Body of pancreas (tissue), 4 donors: ENCODE measurements at regions not wholly inside any gene's neighbourhood (a gene's known extent, or its start where the extent isn't known, plus 50 kb on each side); places are given as distances from the start of the nearest gene placed in this dataset.
A peak's percentile ranks its signal among the peaks of the same experiment; 100 is the strongest.

Source experiments
- ATAC-seq: fragments of 150-250 bp; one replicate; pipeline ENCODE4 v1.9.1; 2016
- DNase-seq, 4 donors: peaks; one replicate each; pipeline ENCODE4 v3.0.0-alpha.2; 2019
- H3K27ac ChIP-seq, 4 donors: fragments of 200-600 bp; sonication (generic); 1 replicate in 3 of 4; 2 replicates in 1 of 4; pipeline versions ENCODE4 v1.5.1 to v1.6.1; 2016 to 2019; ENCODE audit warnings: mild to moderate bottlenecking in 1 of 4, mixed read lengths in 1 of 4, moderate library complexity in 1 of 4
- H3K27me3 ChIP-seq, 2 donors: fragments of 200-600 bp; sonication (generic); one replicate each; pipeline ENCODE4 v1.6.0; 2016; ENCODE audit warnings: mild to moderate bottlenecking in 1 of 2
- H3K36me3 ChIP-seq, 2 donors: fragments of 200-600 bp; sonication (generic); replicated peaks in 1 of 2; 2 replicates each; pipeline ENCODE4 v1.5.1; 2016; ENCODE audit warnings: low read depth in 2 of 2; ENCODE audit not compliant: insufficient read depth in 1 of 2
- H3K4me1 ChIP-seq: fragments of 200-600 bp; sonication (generic); one replicate; pipeline ENCODE4 v1.6.0; 2016
- H3K4me3 ChIP-seq, 2 donors: fragments of 200-600 bp; sonication (generic); 1 replicate in 1 of 2; 2 replicates in 1 of 2; pipeline ENCODE4 v1.5.1; 2016 to 2019
- H3K9me3 ChIP-seq, 3 donors: fragments of 200-600 bp; sonication (generic); 1 replicate in 2 of 3; 2 replicates in 1 of 3; pipeline ENCODE4 v1.5.1; 2016
- CTCF ChIP-seq, 7 experiments: fragments of 450-650 bp in 4 of 7; fragments of 200-600 bp in 3 of 7; sonication (generic) in 3 of 7; IDR thresholded peaks; one replicate each; pipeline ENCODE4 v1.5.1; 2016 to 2019; ENCODE audit warnings: antibody characterized with exemption in 7 of 7
- POLR2A ChIP-seq, 3 donors: fragments of 450-650 bp; IDR thresholded peaks; one replicate each; pipeline ENCODE4 v1.6.1; 2016; ENCODE audit warnings: antibody characterized with exemption in 3 of 3, mild to moderate bottlenecking in 2 of 3
- WGBS, 2 donors: methylation state at CpG; one replicate each; pipeline ENCODE4 v1.1.5; 2017; 5-methylcytosine and 5-hydroxymethylcytosine counted together
- intact Hi-C: fragments of 100-400 bp; cut with DNase I; formaldehyde crosslinking; loops from one replicate; pipeline ENCODE4 v1.15.1; 2023

- no peaks in the 10 kb centered on the region for H3K4me1 ChIP-seq
- peak; percentile 35 for ATAC-seq
- peak; percentile 13 to 42 (median 18) for DNase-seq
Measured at GRCh38 chr1:118396829-118397495, 211.9 kb upstream of the SPAG17 start.

GRCh38 chr1:118396279-118396678, 211.3 kb upstream of the SPAG17 start:
- WGBS, 2 donors, result 24 to 31% methylated on average over 1 of the region's 1 CpG
- no peak overlapping the region for H3K27ac ChIP-seq
- TF ChIP-seq POLR2A (IDR thresholded peaks at IDR 0.05) (no peak), CTCF (IDR thresholded peaks at IDR 0.05) (no peak)
- intact Hi-C loops, result no loop called here
- no peak for DNase-seq
- ATAC-seq, result no peak
- H3K4me1 ChIP-seq, result no peaks in the 10 kb centered on the region
- H3K36me3 ChIP-seq, result no peaks in the 10 kb centered on the region
- no peaks in the 10 kb centered on the region for H3K9me3 ChIP-seq
- no peak overlapping the region for H3K4me3 ChIP-seq
- no peaks in the 10 kb centered on the region for H3K27me3 ChIP-seq

More at GRCh38 chr1:118396829-118397495, 211.9 kb upstream of the SPAG17 start:
- no peaks in the 10 kb centered on the region for H3K9me3 ChIP-seq
- intact Hi-C loops, result no loop called here
- H3K27me3 ChIP-seq, result no peaks in the 10 kb centered on the region
- TF ChIP-seq CTCF (IDR thresholded peaks at IDR 0.05) (no peak), POLR2A (IDR thresholded peaks at IDR 0.05) (no peak)
- H3K36me3 ChIP-seq, result no peaks in the 10 kb centered on the region
- WGBS, 2 donors, result 26 to 45% methylated on average over 3 to 4 of the region's 4 CpGs
- H3K4me3 ChIP-seq, result no peak overlapping the region
- H3K27ac ChIP-seq, result no peak overlapping the region

- DNase-seq, result no peak
- ATAC-seq, result no peak
- no peaks in the 10 kb centered on the region for H3K27me3 ChIP-seq
Measured at GRCh38 chr1:118395430-118395991, 210.5 kb upstream of the SPAG17 start.

GRCh38 chr1:118390955-118391354, 205.9 kb upstream of the SPAG17 start:
- ATAC-seq (no peak), DNase-seq (no peak)
- no peak overlapping the region for H3K4me3 ChIP-seq
- H3K27ac ChIP-seq, result no peak overlapping the region
- no peaks in the 10 kb centered on the region for H3K27me3 ChIP-seq
- intact Hi-C loops, result no loop called here
- TF ChIP-seq CTCF (IDR thresholded peaks at IDR 0.05) (no peak), POLR2A (IDR thresholded peaks at IDR 0.05) (no peak)
- H3K9me3 ChIP-seq, result no peaks in the 10 kb centered on the region
- H3K36me3 ChIP-seq, result no peaks in the 10 kb centered on the region
- no peaks in the 10 kb centered on the region for H3K4me1 ChIP-seq
- WGBS, 2 donors, result 93 to 100% methylated on average over 1 of the region's 1 CpG

More at GRCh38 chr1:118395430-118395991, 210.5 kb upstream of the SPAG17 start:
- WGBS, 2 donors, result 68 to 72% methylated on average over 7 of the region's 7 CpGs
- H3K36me3 ChIP-seq, result no peaks in the 10 kb centered on the region
- H3K4me3 ChIP-seq, result no peak overlapping the region
- H3K9me3 ChIP-seq, result no peaks in the 10 kb centered on the region
- no peak overlapping the region for H3K27ac ChIP-seq
- no peaks in the 10 kb centered on the region for H3K4me1 ChIP-seq
- intact Hi-C loops, result no loop called here
- TF ChIP-seq CTCF (IDR thresholded peaks at IDR 0.05) (no peak), POLR2A (IDR thresholded peaks at IDR 0.05) (no peak)
